Activated naive CD4-positive, alpha-beta T cell treated with Interleukin-2 at 50 U/mL for 16 hours (primary cell): ENCODE measurements at regions not wholly inside any gene's neighbourhood (a gene's known extent, or its start where the extent isn't known, plus 50 kb on each side); places are given as distances from the start of the nearest gene placed in this dataset.

Experiments used
- DNase-seq: peaks from one replicate; pipeline ENCODE4 v3.0.0-alpha.2; 2020

GRCh38 chrX:45975633-45976032, 569.6 kb downstream of the ZNF674 start:
- no peak for DNase-seq

GRCh38 chrX:45972636-45973035, 572.6 kb downstream of the ZNF674 start:
- no peak for DNase-seq

- DNase-seq = no peak
Observed at GRCh38 chrX:45959567-45959966, 585.7 kb downstream of the ZNF674 start.

GRCh38 chrX:45956191-45956870, 588.9 kb downstream of the ZNF674 start:
- no peak for DNase-seq

GRCh38 chrX:45955661-45956060, 589.6 kb downstream of the ZNF674 start:
- no peak for DNase-seq

- no peak for DNase-seq
Observed at GRCh38 chrX:45954026-45954425, 591.2 kb downstream of the ZNF674 start.

GRCh38 chrX:45952030-45952429, 593.2 kb downstream of the ZNF674 start:
- DNase-seq = no peak

GRCh38 chrX:45935408-45935807, 609.8 kb downstream of the ZNF674 start:
- DNase-seq = no peak

- no peak for DNase-seq
Observed at GRCh38 chrX:45912316-45912715, 632.9 kb downstream of the ZNF674 start.

GRCh38 chrX:45907786-45908185, 637.4 kb downstream of the ZNF674 start:
- no peak for DNase-seq

- DNase-seq = no peak
Observed at GRCh38 chrX:45903781-45904201, 641.4 kb downstream of the ZNF674 start.

- DNase-seq = no peak
Observed at GRCh38 chrX:45900766-45901615, 644.2 kb downstream of the ZNF674 start.

- no peak for DNase-seq
Observed at GRCh38 chrX:45894864-45895645, 650.2 kb downstream of the ZNF674 start.

- peak; percentile 1 for DNase-seq
Observed at GRCh38 chrX:45889471-45889870, 655.8 kb downstream of the ZNF674 start.

- no peak for DNase-seq
Observed at GRCh38 chrX:45888518-45888917, 656.7 kb downstream of the ZNF674 start.

GRCh38 chrX:45885931-45886330, 659.3 kb downstream of the ZNF674 start:
- DNase-seq = no peak

GRCh38 chrX:45879512-45879911, 665.7 kb downstream of the ZNF674 start:
- DNase-seq = no peak

GRCh38 chrX:45876206-45876605, 669.0 kb downstream of the ZNF674 start:
- DNase-seq = no peak

GRCh38 chrX:45873781-45874180, 671.4 kb downstream of the ZNF674 start:
- no peak for DNase-seq

GRCh38 chrX:45872480-45872879, 671.8 kb upstream of the DIPK2B start:
- DNase-seq = no peak

GRCh38 chrX:45868425-45868824, 667.7 kb upstream of the DIPK2B start:
- DNase-seq = no peak

GRCh38 chrX:45862801-45863200, 662.1 kb upstream of the DIPK2B start:
- DNase-seq = no peak

GRCh38 chrX:45860450-45860849, 659.8 kb upstream of the DIPK2B start:
- no peak for DNase-seq

- DNase-seq = no peak
Observed at GRCh38 chrX:45859407-45859806, 658.7 kb upstream of the DIPK2B start.
